ENCODE measurements at regions not wholly inside any gene's neighbourhood (a gene's known extent, or its start where the extent isn't known, plus 50 kb on each side); places are given as distances from the start of the nearest gene placed in this dataset.

DNA sequence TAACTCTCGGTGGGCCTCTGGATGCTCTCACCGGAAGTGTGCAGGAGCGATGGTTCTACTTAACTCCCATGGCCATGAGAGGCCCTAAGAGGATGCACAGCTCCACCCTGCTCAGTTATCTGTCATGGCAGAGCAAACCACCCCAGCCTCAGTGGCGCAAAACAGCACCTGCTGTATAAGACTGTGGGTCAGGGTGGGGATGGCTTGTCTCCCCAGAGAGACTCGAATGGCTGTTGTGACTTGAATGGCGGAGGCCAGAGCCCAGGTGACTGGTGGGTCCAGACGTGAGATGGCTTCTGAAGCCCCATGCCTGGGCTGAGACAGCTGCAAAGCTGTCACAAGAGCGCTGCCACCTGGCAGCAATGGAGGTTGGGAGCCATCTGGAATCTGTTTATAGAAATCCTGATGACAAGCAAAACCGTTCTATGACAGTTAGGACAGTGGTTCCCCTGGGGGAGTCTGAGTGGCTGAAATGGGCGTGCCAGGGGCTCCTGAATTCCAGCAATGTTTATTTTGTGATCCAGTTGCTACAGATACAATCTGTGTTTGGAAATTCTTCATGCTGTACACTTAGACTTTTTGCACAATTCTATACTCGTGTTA, 490.5 kb downstream of the TCERG1L start:
- DNase-seq (ENCODE audit: low read depth): no peak

DNA sequence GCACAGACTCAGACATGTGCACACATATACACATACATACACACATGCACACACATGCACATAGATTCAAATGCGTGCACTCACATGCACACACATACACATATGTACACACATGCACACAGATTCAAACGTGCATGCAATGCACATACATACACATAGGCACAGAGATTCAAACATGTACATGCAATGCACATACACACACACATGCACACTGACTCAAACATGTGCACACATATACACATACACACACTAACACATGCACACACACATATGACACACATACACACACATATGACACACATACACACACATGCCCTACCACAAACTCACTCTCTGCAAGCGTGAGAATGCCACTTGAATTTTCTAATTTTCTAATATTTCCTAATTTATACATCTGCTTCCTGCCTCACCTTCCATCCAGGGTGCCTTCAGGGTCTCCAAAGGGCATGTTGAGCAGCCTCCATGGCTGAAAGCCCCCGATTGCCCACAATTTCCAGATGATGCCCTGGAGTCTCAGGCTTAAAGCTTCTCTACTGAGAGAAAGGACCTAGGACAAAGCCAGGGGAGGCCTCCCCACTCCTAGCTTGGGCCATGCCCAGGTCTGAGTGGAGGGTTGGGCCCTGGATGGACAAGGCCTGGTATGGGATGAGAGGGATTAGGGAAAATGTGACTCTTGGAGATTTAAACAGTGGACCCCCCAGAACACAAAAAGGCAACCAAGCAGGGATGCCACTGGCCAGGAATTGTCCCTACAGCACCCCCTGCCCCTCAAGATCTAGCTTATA, 487.1 kb downstream of the TCERG1L start:
- no peak for DNase-seq (ENCODE audit: low read depth)

DNA sequence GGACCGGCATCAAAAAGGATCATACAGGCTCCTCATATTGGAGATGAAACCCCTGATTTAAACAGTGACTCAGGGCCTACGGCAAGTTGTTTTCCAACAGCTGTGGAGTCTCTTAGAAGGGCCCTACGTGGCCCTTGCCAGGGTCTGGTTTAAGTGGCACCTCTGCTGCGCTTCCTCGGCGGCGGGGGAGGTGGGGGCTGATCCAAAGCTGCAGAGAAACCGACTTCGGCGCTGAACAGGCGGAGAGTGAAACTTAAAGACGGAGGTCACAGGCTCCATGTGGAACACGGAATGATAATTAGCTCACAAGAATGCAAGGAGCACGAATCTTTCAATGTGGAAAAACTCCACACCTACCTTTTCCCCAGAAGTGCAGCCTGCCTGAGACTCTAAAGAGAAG, 477.9 kb downstream of the TCERG1L start:
- DNase-seq (ENCODE audit: low read depth): no peak

DNA sequence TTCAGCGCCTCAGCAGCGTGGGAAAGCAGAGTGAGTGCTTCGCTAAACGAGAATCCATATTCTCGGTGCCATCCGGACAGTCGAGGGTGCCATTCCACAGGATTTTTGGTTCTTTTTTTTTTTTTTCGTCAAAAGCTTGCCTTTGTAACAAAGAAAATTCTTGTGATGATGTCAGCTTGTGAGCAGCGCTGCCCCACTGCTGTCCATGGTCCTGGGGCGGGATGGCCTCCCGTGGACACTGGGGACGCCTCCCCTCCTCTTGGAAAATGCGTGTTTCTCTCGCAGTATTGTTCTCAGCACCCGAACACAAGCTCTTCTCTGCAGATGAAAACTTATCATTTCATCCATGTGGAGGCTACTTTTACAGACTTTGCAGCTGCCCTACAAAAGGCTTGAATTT, 477.4 kb downstream of the TCERG1L start:
- no peak for DNase-seq (ENCODE audit: low read depth)

DNA sequence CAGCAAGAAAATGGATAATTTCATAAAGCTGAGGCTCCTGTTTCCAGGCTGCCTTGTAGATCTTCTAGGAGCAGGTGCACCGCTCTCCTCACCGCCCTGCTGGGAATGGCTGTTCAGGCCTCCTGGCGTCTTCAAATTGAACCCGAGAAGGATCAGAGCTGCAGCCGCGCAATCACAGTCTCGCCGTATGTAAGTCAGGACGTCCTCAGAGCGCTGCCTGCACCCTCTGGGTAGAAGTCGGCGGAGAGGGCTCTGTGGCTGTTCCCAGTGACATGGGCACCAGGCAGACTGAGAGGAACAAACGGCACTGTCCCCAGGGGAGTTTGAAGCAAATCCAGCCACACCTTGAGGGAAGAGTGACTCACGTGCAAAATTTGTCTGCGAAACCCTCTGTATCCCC, 476.9 kb downstream of the TCERG1L start:
- no peak for DNase-seq (ENCODE audit: low read depth)

DNA sequence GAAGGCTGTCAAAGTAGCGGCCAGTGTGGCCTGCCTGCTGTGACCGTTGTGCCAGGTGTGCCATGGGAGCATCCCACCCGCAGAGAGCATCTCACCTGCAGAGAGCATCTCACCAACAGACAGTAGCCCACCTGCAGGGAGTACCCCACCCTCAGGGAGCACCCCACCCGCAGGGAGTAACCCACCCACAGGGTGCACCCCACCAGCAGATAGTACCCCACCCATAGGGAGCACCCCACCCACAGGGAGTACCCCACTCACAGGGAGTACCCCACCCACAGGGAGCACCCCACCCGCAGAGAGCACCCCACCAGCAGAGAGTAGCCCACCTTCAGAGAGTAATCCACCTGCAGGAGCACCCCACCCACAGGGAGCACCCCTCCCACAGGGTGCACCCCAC, 476.5 kb downstream of the TCERG1L start:
- no peak for DNase-seq (ENCODE audit: low read depth)

DNA sequence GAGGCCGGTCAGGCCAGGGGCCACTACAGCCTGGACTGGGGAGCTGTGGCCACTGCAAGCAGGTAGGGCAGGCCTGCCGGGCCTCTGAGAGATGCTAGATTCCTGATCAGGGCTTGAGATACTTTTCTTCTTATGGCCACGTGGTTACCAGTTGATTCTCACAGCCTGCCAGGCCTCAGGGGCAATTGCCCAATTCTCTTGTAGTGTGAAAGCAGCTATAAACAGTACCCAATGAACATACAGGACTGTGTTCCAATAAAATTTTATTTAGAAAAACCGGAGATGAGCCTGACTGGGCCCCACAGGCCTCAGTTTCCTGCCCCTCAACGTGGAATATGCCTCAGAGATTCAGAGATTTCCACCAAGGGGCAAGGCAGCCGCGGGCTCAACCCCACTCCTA, 475.2 kb downstream of the TCERG1L start:
- DNase-seq (ENCODE audit: low read depth): no peak

DNA sequence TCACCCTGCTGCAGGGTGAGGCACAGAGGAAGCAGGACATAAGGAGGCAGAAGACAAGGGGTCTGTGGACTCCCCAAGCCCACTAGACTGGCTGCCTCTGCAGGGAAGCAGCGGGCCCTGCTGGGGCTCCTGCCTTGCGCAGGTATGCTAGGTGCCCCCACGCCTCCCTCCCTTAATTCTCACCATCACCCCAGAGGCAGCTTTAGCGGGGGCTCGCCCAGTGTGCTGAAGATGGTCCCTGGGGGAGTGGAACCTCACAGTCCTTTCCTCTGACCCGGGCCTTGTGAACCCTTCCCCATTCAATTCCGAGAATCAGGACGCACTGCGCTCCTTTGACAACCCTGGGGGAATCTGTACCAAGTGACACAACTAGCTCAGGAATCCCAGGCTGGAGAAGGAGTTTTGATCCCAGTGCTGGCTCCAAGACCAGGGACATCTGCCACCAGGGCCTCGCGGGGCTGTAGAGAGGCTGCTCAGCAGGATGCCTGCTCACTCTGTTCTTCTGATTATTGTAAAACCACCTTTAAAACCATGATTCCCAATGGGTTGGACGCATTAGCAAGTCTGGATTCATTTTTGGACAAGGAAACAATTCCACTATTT, 468.4 kb downstream of the TCERG1L start:
- no peak for DNase-seq (ENCODE audit: low read depth)

DNA sequence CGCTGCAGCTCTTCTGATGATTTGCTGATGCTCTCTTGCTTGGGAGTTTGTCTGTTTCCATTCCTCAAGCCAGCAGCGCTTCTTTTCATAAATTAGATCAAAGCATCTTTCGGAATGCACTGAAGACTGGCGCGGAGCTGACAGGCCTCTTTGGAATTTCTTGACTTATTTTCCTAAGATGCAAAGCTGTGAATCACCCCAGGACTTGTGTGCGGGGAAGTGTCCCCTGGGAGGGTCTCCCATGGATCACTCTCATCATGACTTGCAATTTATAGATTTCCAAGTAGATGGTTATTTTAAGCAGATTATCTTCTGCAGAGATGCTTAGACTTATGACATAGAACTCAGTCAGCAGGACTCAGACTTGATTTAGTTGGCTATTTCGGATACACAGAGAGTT, 467.2 kb downstream of the TCERG1L start:
- DNase-seq (ENCODE audit: low read depth): no peak

DNA sequence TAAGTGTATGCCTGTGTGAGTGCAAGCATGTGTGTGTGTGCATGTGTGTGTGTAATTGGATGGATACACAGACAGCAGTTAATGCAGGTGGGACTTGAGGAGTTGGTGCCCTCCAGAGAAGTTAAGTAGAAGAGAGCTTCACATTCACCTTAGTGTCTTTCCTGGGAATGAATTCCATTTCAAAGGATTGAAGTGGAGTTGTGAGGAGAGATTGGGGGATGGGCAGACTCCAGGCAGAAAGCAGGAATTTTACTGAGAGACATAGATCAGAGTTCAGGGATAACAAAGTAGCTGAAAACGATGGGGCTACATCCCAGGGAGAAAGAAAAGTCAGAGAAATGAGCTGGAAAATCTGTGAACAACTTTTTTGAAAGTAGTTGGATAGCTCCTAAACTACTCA, 464.4 kb downstream of the TCERG1L start:
- no peak for DNase-seq (ENCODE audit: low read depth)

DNA sequence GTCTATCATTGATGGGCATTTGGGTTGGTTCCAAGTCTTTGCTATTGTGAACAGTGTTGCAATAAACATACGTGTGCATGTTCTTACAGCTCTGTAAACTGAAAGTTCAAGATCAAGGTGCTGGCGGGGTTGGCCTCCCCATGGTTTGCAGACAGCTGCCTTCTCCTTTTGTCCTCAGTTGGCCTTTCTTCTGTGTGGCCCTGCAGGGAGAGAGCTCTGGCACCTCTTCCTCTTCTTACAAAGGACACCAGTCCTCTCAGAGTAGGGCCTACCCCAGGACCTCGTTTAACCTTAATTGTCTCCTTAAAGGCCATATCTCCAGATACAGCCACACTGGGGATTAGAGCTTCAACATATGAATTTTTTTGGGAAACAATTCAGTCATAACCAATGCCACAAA, 462.7 kb downstream of the TCERG1L start:
- DNase-seq (ENCODE audit: low read depth): no peak

DNA sequence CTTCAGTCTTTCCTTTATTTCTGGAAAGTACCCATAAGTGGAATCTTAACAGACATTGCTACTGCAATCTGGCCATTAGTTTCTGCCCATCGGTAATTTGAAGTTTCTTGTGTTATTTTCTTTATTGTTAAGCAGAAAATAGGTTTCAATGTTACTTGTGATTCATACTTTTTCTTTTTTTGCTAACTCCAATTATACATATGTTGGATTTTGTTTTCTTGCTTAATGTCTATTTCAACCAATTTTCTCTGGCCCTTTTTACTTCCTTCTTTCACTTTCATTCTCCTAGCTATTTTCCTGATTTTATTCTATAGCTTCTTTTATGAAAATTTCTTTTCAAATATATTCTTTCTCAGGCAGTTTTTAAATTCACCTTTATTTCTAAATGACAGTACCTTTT, 457.4 kb downstream of the TCERG1L start:
- no peak for DNase-seq (ENCODE audit: low read depth)

DNA sequence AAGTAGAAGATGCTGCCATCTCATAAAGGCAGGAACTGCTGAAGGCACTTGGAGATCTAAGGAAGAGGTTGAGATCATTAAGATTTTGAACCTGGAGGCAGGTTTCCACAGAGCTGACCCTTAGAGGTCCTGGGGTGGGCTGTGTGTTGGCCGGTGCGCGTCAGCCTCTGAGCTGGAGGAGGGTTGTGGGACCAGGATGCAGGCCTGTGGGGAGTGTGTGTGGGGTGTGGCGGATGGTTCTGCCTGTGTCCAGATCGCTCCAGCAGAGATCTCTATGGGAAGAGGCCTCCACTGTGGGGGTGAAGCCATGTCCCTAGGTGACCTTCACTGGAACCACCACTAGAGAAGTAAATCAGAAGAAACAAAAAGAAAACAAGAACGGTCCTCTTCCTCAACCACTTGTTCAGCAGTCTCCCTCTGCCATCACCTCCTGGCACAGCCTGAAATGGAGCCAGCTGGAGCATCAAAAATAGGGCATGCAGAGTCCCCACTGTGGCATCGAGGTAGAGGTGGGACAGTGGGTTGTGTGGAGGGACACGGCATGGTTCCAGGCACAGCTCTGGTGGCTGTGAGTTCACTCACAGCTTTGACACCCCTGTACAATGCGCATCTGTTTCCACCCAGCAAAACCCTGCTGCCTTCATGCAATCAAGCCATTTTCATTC, 453.8 kb downstream of the TCERG1L start:
- DNase-seq (ENCODE audit: low read depth): no peak

DNA sequence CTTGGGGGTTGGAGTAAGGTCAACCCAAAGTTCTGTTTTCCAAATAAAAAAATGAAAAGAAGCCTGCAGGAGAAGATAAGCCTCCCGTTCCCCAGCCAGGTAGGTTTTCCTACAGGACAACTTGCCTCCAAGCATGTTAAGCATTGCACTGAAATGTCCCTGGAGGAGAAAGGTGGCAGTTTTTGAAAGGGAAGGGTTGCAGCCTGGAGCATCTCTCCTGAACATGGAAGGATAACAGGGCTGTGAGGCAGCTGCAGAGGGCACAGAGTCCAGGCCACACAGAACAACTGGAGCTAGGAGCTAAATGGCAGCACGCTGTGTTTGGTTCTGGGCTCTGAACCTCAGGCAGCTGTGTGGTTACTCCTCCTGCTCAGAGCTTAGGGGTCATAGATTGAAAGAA, 452.9 kb downstream of the TCERG1L start:
- DNase-seq (ENCODE audit: low read depth): no peak

DNA sequence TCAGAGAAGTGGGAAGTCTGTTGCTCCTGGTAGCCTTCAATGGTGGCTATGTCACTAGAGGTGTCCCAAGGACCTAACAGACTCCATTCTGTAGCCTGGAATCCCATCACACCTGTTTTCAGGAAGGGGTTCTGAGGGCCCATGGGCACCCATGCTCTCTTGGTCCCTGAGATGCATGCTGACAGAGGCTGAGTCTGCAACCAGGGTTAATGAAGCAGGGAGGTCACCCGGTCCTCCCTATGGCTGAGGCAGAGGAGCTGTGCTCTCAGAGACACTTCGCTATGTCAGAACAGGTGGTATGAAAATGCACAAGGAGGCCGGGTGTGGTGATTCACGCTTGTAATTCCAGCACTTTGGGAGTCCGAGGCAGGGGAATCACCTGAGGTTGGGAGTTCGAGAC, 452.1 kb downstream of the TCERG1L start:
- DNase-seq (ENCODE audit: low read depth): no peak

DNA sequence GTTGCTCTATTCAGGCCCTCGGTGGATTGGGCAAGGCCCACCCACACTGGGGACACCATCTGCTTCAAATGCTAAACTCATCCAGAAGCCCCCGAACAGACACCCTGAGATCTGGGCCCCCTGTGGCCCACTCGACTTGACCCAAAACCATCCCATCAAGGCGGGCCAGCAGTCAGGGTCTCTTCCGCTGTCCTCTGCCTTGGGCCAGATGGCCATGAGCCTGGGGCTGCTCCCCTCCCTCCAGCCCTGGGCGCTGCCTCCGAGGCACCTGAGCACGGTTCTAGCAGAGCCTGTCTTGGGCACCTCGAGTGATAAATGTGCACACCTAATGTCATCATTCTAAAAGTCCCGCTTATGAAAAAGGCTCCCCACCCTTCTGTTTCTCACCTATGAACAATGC, 449.4 kb downstream of the TCERG1L start:
- no peak for DNase-seq (ENCODE audit: low read depth)

DNA sequence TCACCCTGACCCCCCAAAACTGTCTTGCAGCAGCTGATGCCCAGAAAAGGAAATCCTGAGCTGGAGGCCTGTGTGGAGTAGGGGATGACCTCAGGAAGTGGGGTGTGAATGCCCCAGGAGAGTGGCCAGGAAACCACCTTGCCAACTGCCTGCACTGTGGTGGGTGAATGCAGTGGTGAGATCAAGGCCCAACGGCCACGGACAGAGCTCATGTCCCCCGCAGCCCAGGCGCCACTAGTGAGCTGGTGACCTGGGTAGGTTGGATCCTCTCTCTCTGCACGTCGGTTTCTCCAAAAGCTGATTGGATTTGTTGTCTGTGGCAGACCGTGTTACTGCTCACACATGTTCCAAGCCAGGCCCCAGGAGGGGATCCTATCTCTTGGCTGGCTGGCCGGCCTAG, 448.9 kb downstream of the TCERG1L start:
- no peak for DNase-seq (ENCODE audit: low read depth)

DNA sequence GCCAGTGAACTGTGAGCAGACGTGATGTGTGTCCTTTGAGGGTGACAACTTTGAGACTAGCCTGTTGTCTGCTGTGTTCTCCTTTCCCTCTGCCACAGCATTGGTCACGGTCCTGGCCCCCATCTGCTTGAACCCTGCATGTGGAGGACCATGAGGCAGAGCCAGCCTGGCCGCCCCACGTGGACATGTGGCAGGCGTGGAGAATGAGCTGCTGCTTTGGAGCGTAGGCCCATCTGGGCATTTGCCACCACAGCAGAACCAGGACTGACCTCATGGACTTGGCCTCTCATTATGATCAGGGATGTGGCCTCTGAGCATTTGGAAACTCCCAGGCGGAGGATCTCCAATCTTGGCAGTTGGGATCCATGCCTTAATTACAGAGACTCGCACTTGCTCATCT, 448.5 kb downstream of the TCERG1L start:
- DNase-seq (ENCODE audit: low read depth): no peak

DNA sequence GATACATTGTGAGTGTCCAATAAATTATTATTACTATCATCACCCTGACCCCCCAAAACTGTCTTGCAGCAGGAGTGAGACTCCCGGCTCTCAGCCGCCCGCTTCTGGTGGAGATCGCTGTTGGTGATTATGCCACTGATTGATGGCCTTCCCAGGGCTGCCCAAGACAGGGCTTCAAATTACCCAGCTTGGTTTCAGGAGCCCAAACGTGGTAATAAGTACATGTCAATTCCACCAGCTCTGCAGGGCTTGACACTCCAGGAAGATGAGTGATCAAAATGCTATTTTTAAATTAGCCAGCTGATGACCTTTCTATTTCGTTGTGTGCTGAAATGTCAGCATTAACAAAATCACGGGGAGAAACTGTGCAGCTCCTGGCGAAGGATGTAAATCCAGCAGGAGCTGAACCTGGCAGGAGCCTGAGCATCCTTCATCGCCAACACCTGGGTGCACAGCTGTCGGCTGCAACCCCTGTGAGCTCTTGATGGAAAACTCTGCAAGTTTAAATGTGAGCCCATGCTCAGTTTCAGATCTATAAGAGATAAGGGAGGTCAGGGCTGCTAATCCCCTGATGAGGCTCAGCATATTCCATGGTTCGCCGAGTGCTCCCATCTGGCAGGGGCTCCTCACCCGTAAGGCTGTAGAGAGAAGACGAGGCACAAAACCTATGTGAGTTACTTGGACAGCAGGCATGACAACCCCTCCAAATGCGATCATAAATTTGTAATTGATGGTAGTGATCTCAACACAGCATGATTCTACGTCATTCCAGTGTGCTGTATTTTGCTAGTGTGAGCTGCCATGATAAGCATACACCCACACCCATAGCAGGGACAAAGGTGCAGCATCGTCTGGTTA, 446.3 kb downstream of the TCERG1L start:
- no peak for DNase-seq (ENCODE audit: low read depth)

DNA sequence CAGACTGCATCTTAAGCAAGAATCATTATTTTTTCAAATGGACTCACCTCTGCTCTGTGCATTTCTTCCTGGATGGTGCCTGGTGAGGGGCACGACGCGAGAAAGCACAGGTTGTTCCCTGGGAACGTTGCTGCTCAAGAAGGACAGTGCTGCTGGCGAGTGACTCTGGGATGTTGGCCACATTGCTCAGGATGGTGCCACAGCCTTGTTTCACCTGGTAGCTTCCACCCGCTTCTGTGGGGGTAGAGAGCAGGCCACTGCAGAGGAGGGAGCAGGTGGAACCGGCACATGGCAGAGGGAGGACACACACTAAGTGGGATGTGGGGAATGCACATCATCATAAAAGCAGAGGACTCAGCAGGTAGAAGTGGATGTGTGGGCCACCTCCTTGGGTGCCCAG, 444.7 kb downstream of the TCERG1L start:
- DNase-seq (ENCODE audit: low read depth): no peak

DNA sequence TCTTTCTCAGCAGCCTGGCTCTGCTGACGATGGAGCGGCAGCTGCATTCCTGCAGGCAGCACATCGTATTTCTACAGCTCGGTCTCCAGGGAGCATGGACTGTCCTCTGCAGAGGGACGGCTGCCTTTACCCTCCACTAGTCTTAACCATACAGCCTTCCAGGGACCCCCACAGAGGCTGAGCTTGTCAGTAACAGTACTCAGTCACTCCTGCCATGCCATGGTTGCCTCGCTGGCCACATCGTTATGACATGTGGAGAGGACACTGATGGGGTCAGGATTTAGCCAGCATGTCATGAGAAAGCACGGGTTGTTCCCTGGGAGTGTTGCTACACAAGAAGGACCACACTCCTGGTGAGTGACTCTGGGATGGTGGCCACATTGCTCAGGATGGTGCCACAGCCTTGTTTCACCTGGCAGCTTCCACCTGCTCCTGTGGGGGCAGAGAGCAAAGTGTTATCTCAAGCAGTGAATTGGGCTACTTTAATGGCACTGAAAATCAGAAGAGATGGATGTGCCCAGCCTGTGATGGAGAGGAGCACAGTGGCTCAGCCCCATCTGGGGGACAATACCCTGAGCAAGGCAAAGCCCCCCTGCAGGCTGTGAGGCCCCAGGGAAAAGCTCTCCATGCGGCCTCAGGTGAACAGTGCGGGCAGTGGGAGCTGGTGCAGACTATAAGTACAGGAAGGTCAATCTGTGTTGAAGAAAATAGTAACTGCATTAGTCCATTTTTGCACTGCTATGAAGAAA, 443.9 kb downstream of the TCERG1L start:
- DNase-seq (ENCODE audit: low read depth): no peak
